Peyer's patch (tissue), 4 donors: ENCODE measurements at regions not wholly inside any gene's neighbourhood (a gene's known extent, or its start where the extent isn't known, plus 50 kb on each side); places are given as distances from the start of the nearest gene placed in this dataset.
"Not testable (repeated sequence)": the region's sequence is repeated elsewhere in the genome, so short reads cannot be mapped to it uniquely, and the experiment has no call there.

ENCODE experiments used
- POLR2A ChIP-seq, 2 donors: fragments of 450-650 bp; IDR thresholded peaks; one replicate each; pipeline ENCODE4 v1.5.1; 2017; ENCODE audit warnings: antibody characterized with exemption in 2 of 2, mild to moderate bottlenecking in 2 of 2, moderate library complexity in 2 of 2
- TF ChIP-seq, protein P1 (sequence below), 6 experiments: fragments of 450-650 bp in 4 of 6; fragments of 200-600 bp in 2 of 6; sonication (generic) in 1 of 6; IDR thresholded peaks; one replicate each; pipeline ENCODE4 v1.5.1; 2017 to 2019; ENCODE audit warnings: antibody characterized with exemption in 6 of 6, mild to moderate bottlenecking in 3 of 6, moderate library complexity in 1 of 6

DNA sequence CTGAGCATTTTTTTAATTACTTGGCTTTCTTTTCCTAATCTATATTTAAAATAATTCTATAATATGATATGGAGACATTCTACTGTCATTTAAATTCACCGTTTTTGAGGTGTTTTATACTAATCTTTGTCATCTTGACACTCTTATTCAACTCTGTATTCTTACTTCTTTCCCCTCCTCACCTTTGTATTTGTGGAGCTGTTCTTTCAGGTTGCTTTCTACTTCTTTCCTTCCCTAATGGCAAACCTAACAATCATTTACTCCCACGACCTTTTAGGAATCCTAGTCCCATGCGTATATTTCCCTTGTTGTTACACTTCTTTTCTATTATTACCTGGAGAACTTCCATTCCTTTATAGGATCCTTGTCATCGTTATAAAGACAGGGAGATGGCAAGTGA, 271.8 kb downstream of the TP53TG3F start:
- TF ChIP-seq POLR2A (IDR thresholded peaks at IDR 0.05): not testable (repeated sequence)
- TF ChIP-seq, protein P1, sequence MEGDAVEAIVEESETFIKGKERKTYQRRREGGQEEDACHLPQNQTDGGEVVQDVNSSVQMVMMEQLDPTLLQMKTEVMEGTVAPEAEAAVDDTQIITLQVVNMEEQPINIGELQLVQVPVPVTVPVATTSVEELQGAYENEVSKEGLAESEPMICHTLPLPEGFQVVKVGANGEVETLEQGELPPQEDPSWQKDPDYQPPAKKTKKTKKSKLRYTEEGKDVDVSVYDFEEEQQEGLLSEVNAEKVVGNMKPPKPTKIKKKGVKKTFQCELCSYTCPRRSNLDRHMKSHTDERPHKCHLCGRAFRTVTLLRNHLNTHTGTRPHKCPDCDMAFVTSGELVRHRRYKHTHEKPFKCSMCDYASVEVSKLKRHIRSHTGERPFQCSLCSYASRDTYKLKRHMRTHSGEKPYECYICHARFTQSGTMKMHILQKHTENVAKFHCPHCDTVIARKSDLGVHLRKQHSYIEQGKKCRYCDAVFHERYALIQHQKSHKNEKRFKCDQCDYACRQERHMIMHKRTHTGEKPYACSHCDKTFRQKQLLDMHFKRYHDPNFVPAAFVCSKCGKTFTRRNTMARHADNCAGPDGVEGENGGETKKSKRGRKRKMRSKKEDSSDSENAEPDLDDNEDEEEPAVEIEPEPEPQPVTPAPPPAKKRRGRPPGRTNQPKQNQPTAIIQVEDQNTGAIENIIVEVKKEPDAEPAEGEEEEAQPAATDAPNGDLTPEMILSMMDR (IDR thresholded peaks at IDR 0.05): not testable (repeated sequence)
